NB4 (cell line): ENCODE measurements at regions not wholly inside any gene's neighbourhood (a gene's known extent, or its start where the extent isn't known, plus 50 kb on each side); places are given as distances from the start of the nearest gene placed in this dataset.
A peak's percentile ranks its signal among the peaks of the same experiment; 100 is the strongest.

Source experiments
- DNase-seq: peaks from one replicate; pipeline ENCODE4 v3.0.0; 2010; ENCODE audit warnings: low read depth
- H3K4me3 ChIP-seq: one replicate; pipeline ENCODE4 v1.5.1; 2011; ENCODE audit warnings: mild to moderate bottlenecking, low read depth, low read length, moderate library complexity
- MAX ChIP-seq: IDR thresholded peaks from 2 replicates; pipeline ENCODE4 v1.6.1; 2011; ENCODE audit warnings: low read depth, low read length
- MYC ChIP-seq: IDR thresholded peaks from 2 replicates; pipeline ENCODE4 v1.6.1; 2011; ENCODE audit warnings: low read depth, low read length
- POLR2A ChIP-seq: IDR thresholded peaks from 2 replicates; pipeline ENCODE4 v1.6.1; 2011; ENCODE audit warnings: mild to moderate bottlenecking; ENCODE audit not compliant: insufficient read length; ENCODE audit errors: extremely low read depth
- TF ChIP-seq, protein P1 (sequence below): IDR thresholded peaks from one replicate; pipeline ENCODE4 v1.5.1; 2012; ENCODE audit warnings: low read depth, low read length

DNA sequence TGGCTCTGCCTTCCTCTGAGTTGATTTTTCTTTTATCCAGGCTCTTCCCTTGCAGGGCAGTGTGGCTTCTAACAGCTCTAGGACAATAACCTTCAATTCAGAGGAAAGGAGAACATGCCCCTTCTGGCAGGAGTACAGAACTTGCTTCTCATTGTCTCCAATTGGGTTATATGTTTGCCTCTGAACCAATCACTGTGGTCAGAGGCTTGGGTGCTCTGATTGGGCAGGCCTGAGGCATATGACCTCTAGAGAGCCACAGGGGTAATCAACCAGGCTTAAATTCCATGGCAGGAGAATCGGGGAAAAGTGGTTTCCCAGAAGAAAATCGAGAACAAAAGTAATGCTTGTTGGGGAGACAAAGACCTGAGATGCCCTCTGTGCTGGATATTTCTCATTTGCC, 240.0 kb downstream of the REEP3 start:
- TF ChIP-seq MAX (no peak), POLR2A (no peak)
- DNase-seq, result no peak
- H3K4me3 ChIP-seq, result no peak overlapping the region

GRCh38 chr10:63763744-63764143, 242.5 kb downstream of the REEP3 start:
- TF ChIP-seq MYC, result no peak
- no peak for TF ChIP-seq POLR2A
- no peak for DNase-seq
- H3K4me3 ChIP-seq, result no peak overlapping the region

GRCh38 chr10:63765126-63765525, 243.9 kb downstream of the REEP3 start:
- no peak for DNase-seq
- no peak for TF ChIP-seq MAX
- no peak for TF ChIP-seq POLR2A
- TF ChIP-seq MYC, result no peak
- TF ChIP-seq, protein P1, sequence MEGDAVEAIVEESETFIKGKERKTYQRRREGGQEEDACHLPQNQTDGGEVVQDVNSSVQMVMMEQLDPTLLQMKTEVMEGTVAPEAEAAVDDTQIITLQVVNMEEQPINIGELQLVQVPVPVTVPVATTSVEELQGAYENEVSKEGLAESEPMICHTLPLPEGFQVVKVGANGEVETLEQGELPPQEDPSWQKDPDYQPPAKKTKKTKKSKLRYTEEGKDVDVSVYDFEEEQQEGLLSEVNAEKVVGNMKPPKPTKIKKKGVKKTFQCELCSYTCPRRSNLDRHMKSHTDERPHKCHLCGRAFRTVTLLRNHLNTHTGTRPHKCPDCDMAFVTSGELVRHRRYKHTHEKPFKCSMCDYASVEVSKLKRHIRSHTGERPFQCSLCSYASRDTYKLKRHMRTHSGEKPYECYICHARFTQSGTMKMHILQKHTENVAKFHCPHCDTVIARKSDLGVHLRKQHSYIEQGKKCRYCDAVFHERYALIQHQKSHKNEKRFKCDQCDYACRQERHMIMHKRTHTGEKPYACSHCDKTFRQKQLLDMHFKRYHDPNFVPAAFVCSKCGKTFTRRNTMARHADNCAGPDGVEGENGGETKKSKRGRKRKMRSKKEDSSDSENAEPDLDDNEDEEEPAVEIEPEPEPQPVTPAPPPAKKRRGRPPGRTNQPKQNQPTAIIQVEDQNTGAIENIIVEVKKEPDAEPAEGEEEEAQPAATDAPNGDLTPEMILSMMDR, result no peak
- H3K4me3 ChIP-seq, result no peak overlapping the region

GRCh38 chr10:63766745-63767137, 245.5 kb downstream of the REEP3 start:
- DNase-seq, result no peak
- H3K4me3 ChIP-seq, result no peak overlapping the region
- TF ChIP-seq MYC (no peak), MAX (no peak), POLR2A (no peak)
- TF ChIP-seq, protein P1, result no peak

- H3K4me3 ChIP-seq, result no peak overlapping the region
- peak; percentile 28 for DNase-seq
These were observed 246.1 kb downstream of the REEP3 start for GRCh38 chr10:63767138-63767801.

GRCh38 chr10:63769367-63769766, 248.2 kb downstream of the REEP3 start:
- no peak for DNase-seq
- TF ChIP-seq, protein P1, result no peak
- no peak for TF ChIP-seq MYC
- TF ChIP-seq MAX, result no peak
- no peak for TF ChIP-seq POLR2A
- no peak overlapping the region for H3K4me3 ChIP-seq

More at GRCh38 chr10:63767138-63767801, 246.1 kb downstream of the REEP3 start:
- TF ChIP-seq MYC (no peak), POLR2A (no peak), MAX (no peak)
- TF ChIP-seq, protein P1, result no peak
